C4-2B (cell line): ENCODE measurements at regions not wholly inside any gene's neighbourhood (a gene's known extent, or its start where the extent isn't known, plus 50 kb on each side); places are given as distances from the start of the nearest gene placed in this dataset.
A peak's percentile ranks its signal among the peaks of the same experiment; 100 is the strongest.

Experiments used
- H3K27ac ChIP-seq: fragments of 450-650 bp; 2 replicates; pipeline ENCODE4 v1.5.1; 2017
- ZFX ChIP-seq: fragments of 450-650 bp; IDR thresholded peaks from 2 replicates; pipeline ENCODE4 v1.6.1; 2017
- TF ChIP-seq, protein P1 (sequence below): fragments of 450-650 bp; conservative IDR thresholded peaks from 2 replicates; pipeline ENCODE4 v1.5.1; 2017; ENCODE audit warnings: mild to moderate bottlenecking

DNA sequence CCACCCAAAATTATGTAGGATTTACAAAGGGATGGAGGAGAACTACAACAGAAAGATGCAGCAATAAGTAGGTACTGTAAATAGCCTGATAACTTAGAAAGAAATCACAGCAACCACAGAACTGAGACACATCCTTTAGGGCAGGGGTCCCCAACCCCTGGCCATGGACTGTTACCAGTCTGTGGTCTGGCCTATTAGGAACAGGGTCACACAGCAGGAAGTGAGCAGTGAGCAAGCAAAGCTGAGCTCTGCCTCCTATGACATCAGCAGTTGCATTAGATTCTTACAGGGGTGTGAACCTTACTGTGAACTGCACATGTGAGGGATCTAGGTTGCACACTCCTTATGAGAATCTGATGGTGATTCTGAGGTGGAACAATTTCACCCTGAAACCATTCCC lies 997.6 kb downstream of the DIAPH3 start:
- no peak overlapping the region for H3K27ac ChIP-seq
- TF ChIP-seq, protein P1, sequence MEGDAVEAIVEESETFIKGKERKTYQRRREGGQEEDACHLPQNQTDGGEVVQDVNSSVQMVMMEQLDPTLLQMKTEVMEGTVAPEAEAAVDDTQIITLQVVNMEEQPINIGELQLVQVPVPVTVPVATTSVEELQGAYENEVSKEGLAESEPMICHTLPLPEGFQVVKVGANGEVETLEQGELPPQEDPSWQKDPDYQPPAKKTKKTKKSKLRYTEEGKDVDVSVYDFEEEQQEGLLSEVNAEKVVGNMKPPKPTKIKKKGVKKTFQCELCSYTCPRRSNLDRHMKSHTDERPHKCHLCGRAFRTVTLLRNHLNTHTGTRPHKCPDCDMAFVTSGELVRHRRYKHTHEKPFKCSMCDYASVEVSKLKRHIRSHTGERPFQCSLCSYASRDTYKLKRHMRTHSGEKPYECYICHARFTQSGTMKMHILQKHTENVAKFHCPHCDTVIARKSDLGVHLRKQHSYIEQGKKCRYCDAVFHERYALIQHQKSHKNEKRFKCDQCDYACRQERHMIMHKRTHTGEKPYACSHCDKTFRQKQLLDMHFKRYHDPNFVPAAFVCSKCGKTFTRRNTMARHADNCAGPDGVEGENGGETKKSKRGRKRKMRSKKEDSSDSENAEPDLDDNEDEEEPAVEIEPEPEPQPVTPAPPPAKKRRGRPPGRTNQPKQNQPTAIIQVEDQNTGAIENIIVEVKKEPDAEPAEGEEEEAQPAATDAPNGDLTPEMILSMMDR, result no peak
- TF ChIP-seq ZFX, result no peak

GRCh38 chr13:59172076-59172475 lies 991.7 kb downstream of the DIAPH3 start:
- H3K27ac ChIP-seq, result no peak overlapping the region
- TF ChIP-seq, protein P1, result no peak
- TF ChIP-seq ZFX, result no peak

DNA sequence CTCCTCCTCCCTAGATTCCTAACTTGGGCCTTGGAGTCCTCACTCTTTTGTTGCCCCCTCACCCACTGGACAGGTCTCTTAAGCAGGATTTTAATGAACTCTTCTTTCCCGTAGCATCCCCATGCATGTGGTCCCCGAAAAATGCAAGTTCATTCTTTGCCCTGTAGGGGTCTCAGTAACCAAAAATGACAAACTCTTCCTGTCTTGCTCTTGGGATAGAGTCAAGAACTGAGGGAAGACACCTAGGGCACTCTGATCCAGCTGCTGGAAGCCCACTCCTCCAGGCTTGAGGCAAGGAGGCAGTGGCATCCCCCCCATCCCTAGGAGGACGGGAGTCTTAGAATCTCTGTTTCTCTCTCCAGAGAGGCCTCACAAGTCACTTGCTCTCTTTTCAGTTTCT lies 987.0 kb downstream of the DIAPH3 start:
- H3K27ac ChIP-seq, result no peak overlapping the region
- TF ChIP-seq, protein P1, result peak; percentile 31
- no peak for TF ChIP-seq ZFX

GRCh38 chr13:59178344-59178743 lies 985.4 kb downstream of the DIAPH3 start:
- no peak for TF ChIP-seq ZFX
- TF ChIP-seq, protein P1, result peak; percentile 40
- no peak overlapping the region for H3K27ac ChIP-seq

DNA sequence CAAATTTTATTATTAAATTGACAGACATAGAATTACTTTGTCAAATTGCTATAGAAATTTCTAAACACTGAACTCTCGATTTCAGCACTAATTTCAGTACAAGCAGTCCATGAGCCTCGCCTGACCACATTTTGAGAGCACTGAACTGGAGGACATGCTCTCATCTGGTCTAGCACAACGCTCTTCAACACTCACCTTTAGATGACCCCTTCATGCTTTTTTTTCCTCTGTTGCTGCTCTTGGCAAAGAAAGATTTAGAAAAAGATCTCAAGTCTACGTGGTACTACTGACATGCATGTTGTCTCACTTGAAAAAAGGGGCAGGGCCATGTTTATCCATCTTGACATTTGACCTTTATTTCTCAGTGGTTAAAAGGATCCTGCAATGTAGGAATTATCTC lies 981.5 kb downstream of the DIAPH3 start:
- no peak overlapping the region for H3K27ac ChIP-seq
- TF ChIP-seq, protein P1, result no peak
- TF ChIP-seq ZFX, result no peak

DNA sequence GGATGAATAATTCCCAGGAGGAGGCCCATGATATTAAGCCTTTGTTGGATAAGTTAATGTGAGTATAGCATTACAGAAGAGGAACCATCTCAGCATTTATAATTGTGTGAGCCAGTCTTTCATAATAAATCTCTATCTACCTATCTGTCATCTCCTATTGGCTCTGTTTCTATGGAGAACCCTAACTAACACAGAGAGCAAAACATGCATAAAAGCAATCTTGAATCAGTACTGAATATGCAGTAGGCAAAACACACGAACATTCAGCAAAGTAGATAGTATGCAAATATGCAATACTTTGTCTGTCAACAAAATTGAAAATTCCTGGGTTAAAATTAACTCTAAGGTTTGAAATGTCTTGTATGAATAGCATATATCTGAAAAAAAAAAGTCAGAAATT lies 966.3 kb downstream of the DIAPH3 start:
- TF ChIP-seq, protein P1, result no peak
- no peak for TF ChIP-seq ZFX
- no peak overlapping the region for H3K27ac ChIP-seq

DNA sequence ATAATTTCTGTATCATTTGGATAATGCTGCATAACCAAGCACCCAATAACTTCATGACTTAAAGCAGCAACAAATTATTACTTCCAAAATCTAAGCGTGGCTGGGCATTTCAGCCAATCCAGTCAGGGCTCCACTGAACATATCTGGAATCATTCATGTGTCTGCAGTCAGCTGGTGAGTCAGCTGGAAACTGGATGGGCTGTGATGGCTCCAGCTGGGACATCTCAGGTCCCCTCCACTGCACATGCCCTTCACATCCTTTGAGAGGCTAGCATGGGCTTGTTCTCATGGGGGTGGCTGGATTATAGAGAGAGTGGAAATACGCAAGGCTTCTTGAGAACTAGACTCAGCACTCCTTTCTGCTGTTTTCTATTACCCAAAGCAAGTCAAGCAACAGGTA lies 961.9 kb downstream of the DIAPH3 start:
- no peak overlapping the region for H3K27ac ChIP-seq
- TF ChIP-seq ZFX, result no peak
- TF ChIP-seq, protein P1, result no peak
